HuH-7.5 (cell line): ENCODE measurements at regions not wholly inside any gene's neighbourhood (a gene's known extent, or its start where the extent isn't known, plus 50 kb on each side); places are given as distances from the start of the nearest gene placed in this dataset.
A peak's percentile ranks its signal among the peaks of the same experiment; 100 is the strongest.

Source experiments
- DNase-seq: peaks from one replicate; pipeline ENCODE4 v3.0.0; 2011; ENCODE audit warnings: low spot score

DNA sequence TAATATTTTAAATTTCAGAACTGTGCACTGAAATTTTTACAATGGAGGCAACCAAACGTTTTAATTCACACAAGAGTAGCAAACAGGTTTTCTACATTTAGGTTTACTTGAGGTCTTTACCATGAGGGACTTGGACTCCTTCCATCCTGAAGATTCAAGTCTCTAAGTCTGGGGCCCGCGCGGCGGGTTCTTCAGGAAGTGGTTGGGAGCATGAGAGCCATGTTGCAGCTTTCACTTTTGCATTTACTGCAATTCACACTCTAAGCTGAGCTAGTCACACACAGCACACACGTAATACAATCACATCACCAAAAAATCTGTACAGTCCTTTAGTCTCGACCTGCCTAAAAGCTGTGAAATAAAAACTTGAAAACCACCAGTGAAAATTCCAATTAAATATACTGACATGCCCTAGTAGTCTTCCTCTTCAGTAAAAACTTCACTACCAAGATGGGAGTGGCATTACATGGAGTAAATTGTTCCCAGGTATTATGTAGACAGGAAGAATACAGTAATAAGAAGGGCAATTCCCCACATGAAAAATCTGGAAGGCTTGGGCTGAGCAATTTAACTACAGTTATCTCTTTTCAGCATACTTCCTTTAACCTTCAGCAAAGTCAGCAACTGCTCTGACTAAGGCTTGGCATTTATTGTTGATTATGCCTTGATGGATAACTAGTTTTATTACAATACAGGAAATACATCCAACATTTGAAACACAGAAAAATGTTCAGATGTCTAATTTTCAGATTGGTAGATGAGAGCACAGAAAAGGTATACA, 571.1 kb upstream of the DIPK2B start:
- no peak for DNase-seq

DNA sequence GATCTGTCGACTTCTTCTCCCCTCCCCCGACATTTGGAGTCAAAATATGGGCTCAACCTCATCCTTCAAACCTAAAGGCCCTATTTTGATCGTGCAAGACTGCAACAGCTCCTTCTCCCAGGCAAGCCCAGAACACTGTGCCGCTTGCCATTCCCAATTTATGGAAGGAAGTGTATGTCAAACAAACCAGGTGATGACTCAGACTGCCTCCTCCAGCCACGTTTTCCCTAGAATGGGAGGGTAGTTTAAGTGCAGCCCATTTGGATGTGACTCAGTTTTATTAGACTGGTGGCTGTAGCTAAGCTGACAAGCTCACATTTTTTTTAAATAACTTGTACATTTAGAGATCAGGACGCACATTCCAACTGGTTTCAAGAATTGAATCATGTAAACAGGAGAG, 570.4 kb upstream of the DIPK2B start:
- no peak for DNase-seq

DNA sequence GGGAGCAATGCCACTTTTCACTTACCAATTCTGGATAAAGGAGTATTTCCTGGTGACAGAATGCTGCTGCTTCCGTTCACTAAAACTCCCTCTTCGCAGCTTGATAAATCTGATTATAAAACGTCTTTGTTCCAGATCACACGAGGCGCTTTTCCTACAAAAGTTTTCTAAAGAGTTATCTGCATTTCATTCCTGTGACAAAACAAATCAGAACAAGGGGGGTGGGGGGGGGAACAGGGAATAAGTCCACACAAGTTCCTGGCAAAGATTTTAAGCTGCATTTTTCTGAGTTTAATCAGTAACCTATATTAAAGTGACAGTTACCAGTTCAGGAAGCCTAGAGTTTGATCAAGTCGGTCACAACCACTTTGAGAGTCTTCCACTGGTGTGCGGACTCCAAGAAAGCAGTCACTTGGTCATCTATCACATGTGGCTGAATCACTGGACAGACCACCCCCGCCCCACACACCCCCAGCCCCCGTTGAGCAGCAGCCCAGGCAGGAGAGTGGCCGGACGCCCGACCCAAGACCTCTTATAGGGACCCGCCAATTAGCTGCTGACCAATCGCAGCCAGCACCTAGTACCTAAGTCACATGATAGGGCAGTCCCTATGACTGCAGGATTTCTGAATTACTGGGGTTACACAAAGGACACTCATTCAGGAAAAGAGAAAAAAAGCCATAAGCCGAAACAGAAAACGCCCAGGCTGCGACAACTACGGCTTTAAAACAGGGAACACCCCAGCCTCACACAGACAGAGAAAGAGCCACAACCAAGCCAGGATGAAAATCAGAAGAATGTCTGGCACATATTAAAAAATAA, 569.3 kb upstream of the DIPK2B start:
- DNase-seq = peak; percentile 20

DNA sequence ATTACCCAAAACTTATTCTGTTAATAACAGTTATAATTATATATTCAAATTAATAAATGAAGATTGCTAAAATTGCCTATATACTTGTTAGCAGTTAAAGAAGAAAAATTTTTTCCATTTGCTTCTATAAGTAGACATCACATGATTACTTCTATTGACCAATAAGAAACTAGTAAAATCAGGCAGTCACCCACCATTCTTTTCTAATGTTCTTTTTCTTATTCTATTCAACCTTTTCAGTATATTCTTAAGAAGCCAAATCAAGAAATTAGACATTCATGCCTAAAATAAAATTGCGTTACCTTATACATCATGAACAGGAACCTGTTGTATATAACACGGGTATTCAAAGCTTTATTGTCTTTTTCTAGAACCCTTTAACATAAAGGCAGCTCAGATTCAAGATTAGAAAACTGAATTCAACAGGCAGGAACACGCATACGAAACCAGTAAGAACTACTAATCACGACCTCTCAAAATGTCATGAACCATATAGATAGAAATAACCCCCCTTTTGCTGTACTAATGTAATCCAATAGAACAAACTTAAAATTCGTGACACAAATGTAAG, 568.1 kb upstream of the DIPK2B start:
- no peak for DNase-seq

DNA sequence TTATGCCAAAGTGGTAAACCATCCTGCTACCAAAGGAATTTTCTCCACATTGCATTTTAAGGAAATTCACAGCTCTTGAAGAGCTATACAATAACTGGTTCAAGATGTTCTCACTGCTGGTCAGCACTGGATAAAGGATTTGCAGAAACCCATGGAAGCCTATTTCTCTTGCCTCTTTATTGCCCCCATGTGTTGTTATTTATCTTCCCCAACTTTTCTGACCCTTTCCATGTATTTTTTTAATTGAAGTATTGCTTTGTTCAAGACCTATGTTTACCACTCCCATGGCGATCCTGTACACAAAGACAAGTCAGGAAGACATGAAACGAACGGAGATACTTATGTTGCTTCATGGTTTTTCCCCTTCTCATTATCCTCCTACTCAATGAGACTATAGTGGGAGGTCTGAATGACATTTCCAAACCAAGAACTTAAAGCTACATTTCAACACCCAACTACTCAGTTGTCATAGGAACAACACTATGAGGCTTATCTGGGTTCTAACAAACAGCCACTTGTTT, 566.4 kb upstream of the DIPK2B start:
- DNase-seq = no peak

DNA sequence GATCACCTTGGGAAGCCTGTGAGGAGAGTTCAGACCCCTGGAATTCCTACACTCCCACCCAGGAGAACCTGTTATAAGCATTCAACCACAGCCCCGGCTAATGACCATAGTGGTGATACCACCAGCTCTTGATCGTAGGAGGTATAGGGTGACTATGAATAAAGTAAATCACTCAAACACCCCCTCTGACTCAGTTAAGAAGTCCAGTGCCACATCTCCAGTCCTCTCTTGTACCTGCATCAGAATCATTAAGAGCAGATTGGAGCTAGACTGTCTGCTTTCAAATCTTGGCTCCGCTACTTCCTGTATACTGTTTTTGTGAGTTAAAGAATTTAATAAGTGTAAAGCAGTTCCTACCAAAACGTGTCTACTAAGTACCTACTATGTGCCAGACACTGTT, 565.1 kb upstream of the DIPK2B start:
- DNase-seq = no peak

DNA sequence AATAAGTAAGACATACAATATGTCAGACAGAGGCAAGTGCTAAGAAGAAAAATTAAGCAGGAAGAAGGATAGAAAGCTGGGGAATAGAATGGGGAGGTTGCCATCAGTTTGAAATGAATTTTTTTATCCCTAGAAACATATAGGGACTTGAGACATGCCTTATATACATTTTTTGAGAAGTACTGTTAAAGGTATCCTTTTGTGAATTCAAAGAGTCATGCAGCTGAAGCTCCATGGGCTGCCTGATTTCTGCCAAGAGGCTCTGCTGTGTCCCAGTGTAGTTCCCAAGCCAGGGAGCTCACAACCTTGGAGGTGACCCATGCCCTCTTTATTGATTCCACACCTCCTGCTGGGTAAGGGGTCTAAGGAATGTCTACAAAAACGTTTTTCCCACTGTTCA, 564.6 kb upstream of the DIPK2B start:
- no peak for DNase-seq

DNA sequence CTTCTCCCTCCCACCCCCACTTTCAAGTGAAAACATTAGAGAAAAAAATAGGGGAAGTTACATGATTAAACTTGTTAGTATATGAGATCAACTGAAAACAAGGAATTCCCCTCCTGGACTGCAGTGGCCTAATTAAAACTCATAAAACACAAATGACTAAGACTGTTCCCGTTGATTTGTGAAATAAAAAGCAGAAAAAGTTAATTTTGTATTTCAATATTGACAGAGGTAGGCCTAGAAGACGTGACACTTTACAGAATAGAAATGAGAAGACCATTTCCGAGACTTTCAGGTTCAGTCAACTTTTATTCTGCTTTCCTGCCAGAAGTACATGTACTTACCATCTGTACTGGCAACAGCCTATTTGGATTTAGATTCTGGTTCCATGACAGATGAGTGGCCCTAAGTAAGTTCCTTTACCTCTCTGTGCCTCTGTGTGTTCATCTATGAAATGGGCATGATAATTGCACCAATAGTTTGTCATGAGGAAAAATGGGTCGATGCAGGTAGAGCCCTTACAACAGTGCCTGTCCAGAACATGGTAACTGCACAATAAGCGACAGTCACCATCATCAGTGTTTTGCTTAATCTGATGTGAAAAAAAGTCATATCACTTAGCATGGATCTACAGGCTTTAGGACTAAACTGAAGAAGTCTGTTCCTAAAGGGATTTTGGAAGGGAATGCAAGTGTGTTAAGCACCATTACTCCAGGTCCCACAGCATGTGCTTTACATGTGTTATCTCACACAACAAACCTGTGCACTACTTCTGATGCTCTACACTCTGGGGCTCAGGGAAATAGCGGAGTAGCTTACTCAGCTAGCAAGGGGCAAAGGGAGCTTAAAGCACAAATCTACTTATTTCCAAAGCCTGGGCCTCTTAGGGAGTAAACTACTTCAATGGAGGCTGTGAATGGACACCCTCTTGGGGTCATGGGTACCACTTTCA, 562.3 kb upstream of the DIPK2B start:
- DNase-seq = no peak

DNA sequence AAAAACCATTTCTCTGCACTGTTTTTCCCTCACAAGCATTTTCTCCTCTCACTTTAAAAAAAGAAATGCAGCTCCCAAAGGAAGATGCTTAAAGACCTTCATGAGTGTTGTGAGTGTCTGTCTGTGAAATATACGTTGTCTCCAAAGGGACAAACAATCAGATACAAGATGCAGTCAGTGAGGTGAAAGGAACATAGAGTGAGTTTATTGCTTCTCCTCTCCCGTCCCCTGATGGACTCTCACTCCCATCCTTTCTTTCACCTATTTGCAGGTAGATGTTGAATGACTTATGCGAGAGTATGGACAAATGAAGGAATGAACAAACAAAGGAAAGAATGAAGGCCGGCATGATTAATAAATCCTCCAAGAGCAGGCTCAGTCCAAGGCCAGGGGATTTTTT, 561.2 kb upstream of the DIPK2B start:
- DNase-seq = no peak

DNA sequence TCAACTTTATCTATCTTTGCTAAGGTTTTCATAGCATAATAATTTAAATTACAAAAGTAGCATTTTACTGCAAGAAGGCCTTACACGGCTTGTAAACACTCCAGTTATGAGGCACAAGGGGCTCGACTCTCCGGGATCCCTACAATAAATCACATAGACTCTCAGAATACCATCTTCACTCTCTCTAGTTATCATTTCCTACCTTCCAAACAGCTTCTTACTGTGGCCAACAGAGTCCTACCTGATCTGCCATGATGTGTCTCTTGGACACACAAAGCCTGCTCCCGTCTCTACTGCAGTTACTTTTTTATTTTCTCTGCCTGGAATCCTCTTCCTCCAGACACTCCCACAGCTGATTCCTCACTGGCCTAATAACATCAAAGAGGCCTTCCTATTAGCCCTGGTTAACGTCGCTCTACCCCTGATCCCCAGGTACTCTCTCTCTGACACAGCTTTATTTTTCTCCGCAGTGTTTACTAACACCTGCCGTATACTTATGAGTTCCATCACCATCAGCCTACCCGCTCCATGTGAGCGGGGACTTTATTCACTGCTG, 559.6 kb upstream of the DIPK2B start:
- DNase-seq = no peak

DNA sequence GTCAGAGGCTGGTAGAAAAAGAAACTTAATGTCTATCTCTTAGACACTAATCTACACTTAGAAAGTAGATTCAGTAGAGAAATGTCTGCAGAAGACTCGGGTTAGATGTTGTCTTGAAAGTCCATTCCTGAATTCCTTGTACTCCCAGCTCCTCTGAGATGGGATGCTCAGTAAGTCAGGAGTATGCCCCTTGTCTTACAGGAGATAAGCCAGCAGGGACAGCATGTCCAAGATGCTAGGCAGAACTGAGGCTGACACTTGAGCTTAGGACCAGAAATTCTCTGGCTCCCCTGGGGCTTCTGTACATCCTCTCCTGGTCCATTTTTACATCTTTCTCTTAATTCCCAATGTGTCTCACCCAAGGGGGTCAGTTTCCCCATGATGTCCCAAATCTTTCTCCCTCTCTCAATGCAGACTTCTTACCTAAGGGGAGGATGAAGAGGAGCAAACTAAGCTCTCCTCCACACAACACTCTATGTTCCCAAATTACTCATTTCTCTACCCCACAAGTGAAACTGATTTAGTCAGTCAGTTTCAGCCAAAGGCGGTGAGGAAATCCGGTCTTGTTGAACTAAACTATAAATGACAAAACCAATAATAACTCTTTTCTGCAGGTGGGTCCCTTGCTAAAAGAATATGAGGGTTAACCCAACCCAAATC, 558.2 kb upstream of the DIPK2B start:
- DNase-seq = no peak

DNA sequence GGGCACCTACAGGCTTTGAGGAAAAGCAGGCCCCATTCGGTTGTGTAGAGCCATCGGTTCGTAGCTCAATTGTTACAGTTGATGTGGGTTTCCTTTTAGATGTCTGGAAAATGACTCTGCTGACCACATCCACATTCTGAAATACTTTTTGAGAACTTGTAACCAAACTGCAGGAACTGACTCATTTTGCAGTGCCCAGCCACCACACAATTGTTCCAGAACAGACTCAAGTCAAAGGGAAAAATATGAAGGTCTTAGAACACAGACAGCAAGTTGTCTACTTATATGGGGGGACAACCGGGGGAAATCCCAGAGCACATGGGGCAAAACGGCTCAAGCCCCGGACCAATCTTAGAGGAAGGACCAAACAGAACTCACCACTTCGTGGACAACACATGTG, 557.6 kb upstream of the DIPK2B start:
- DNase-seq = no peak

DNA sequence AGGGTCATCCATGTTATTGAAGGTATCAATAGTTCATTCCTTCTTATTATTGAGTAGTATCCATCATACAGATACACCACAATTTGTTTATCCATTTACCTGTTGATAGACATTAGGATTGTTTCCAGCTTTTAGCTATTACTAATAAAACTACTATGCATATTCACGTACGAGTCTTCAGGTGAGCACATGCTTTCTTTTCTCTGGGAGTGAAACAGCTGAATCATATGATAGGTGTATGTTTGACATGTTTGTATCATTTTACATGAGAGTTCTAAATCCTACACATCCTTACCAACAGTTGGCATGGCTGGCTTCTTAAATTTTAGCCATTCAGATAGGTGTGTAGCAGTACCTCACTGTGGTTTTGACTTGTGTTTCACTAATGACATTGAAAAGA, 556.6 kb upstream of the DIPK2B start:
- no peak for DNase-seq

DNA sequence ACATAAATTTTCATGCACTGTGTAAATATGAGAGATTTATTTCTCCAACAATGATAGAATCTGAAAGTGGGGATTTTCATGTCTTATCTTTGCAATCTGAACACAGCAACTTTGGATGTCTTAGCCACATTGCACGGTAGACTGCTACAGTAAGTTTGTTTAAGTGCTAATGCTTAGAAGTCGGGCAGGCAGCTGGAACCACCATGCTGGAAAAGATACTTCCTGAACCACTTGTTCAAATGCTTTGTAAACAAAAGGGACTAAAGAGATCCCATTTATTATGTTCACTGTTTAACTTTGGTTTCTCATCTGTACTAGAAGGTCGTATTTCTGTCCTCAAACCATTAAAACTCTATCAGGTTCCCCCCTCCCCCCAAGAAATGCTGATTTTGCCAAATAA, 555.9 kb upstream of the DIPK2B start:
- no peak for DNase-seq

DNA sequence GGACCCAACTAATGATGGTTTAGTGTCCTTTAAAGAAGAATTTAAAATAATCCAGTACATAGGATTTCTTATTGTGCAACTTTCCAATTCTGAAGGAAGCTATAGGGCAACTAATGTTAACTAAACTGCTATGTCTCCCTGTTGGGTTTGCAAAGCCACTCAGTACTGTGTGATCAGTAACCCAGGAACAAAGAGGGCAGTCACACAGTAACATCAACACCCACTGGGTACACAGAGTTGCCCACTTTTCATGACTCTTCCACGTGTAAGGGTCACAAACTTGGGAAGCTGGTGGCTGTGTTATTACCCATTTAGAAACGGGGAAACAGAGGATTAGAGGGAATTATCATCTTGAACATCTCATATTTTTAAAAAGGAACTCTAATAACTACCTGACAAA, 555.0 kb upstream of the DIPK2B start:
- no peak for DNase-seq

DNA sequence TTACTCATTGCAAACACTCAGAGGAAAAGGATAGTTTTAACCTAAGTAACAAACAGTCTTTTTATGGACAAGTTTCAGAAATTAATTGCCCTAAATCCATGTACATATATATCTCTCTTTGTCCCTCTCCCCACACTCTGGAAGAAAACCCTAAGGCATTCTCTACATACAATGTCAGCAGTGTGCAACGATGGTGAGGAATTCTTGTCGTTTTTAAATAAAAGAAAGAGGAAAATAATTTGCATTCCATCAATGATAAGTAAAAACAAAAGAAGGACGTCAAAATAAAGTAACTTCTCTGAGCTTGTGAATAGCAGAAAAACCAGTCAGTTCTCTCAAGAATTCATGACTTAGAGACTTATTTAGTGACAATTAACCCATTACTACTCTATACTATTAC, 550.5 kb upstream of the DIPK2B start:
- no peak for DNase-seq

DNA sequence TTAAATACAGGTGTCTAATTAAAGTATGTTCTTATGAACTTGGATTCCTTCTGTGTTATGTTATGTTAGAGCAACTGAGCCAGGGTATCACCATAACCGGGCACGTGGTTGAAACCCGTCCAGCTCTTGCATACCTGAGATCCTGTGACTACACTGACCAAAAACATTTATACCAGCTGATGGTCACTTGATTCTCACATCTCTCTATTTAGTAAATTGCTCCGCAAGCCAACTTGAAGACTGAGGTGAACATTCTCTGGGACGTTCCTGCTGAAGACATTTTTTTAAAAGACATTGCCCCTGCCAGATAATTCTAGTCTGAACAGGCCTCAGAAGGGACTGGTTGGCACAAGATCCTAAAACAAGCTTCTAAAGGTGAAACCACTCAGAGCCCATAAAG, 550.0 kb upstream of the DIPK2B start:
- DNase-seq = no peak

DNA sequence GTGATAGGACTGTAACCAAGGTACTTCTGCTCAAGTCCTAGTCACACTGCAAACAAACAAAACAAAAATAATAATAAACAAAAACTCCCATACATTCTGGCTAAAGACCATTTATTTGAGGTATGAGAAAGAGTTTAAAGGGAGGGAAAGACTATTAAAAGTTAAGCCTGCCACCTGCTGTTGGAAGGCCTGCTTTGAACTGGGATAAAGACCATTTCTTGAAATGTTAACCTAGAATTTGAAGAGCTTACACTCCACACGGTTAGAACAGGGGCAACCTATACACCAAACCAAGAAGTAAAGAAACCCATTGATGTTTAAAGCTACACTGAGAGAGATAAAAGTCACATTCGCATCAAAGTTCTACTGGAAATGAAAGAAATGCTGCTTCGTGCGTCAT, 548.7 kb upstream of the DIPK2B start:
- no peak for DNase-seq

DNA sequence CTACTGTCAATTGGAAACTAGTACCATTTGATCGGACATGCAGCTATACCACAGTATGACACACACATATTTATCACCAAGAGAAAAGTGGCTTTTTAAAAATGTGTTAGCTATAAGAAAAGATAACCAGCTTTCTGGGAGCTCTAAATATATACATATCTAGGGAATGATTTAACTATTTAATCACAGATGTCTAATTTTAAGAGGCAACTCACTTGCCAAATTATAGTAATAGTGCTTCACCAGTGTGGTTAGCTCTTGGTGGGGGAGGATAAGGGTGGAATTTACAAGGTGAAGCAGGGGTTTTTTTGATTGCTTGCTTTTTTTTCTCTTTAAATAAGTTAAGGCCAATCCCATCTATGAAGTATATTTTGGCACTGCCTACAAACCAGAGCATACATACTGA, 547.7 kb upstream of the DIPK2B start:
- DNase-seq = no peak

DNA sequence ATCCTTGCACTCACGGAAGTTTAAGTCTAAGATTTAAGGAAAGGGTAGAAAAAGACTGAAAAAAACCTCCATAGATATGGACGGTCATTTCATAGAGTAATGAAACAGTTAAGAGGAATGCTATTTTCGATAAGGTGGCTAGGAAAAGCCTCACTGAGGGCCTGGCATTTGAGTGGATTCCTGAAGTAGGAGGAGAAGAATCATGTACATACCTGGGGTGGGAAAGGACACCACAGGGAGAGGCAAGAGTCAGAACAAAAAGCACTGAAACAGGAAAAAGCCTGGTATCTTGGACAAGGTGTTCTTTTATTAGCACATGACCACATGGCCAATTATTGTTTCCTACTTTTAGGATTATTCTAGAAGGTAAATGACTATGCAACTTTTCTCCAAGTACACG, 547.2 kb upstream of the DIPK2B start:
- no peak for DNase-seq

DNA sequence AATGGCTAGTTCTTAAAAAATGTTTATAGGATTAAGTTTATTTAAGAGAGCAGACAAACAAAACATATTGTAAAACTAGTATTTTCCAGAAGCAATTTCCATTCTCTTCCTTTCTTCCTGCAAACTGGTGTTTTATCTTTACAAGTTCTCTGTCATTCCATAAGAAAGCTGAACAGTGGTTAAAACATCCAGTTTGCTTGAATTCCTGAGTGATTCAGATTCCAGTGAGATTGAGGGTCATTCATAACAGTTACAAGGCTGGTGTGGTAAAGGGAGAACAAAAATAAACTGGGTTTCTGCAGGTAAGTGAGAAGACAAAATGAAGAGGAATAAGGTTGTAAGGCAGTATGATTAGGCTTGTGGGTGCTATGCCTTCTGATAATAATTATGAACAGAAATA, 544.8 kb upstream of the DIPK2B start:
- DNase-seq = no peak
